Brain microvascular endothelial cell (primary cell): ENCODE measurements at regions not wholly inside any gene's neighbourhood (a gene's known extent, or its start where the extent isn't known, plus 50 kb on each side); places are given as distances from the start of the nearest gene placed in this dataset.
A peak's percentile ranks its signal among the peaks of the same experiment; 100 is the strongest.

Experiments
- DNase-seq: peaks from one replicate; pipeline ENCODE4 v3.0.0-alpha.2; 2020
- H3K27ac ChIP-seq: fragments of 250-450 bp; sonication (Bioruptor Pico); 2 replicates; pipeline ENCODE4 v1.5.1; 2020; ENCODE audit warnings: mild to moderate bottlenecking, moderate library complexity
- H3K27me3 ChIP-seq: fragments of 250-450 bp; sonication (Bioruptor Pico); replicated peaks from 2 replicates; pipeline ENCODE4 v1.5.1; 2020; ENCODE audit warnings: mild to moderate bottlenecking
- H3K36me3 ChIP-seq: fragments of 250-450 bp; sonication (Bioruptor Pico); replicated peaks from 2 replicates; pipeline ENCODE4 v1.5.1; 2020; ENCODE audit warnings: mild to moderate bottlenecking
- H3K4me3 ChIP-seq: 2 replicates; pipeline ENCODE4 v1.5.1; 2011; ENCODE audit warnings: low read depth, mild to moderate bottlenecking, control low read depth, low read length, moderate library complexity
- in situ Hi-C: cut with HindIII; loops from 2 replicates; pipeline ENCODE4 v1.10.0; 2017; ENCODE audit warnings: low sequenced_read_pairs, low pct_ligation_motif_present
- TF ChIP-seq, protein P1 (sequence below): IDR thresholded peaks from 2 replicates; pipeline ENCODE4 v1.5.1; 2011; ENCODE audit warnings: low read depth, mild to moderate bottlenecking, moderate library complexity, low read length, control low read depth, inconsistent platforms; ENCODE audit errors: missing control alignments

DNA sequence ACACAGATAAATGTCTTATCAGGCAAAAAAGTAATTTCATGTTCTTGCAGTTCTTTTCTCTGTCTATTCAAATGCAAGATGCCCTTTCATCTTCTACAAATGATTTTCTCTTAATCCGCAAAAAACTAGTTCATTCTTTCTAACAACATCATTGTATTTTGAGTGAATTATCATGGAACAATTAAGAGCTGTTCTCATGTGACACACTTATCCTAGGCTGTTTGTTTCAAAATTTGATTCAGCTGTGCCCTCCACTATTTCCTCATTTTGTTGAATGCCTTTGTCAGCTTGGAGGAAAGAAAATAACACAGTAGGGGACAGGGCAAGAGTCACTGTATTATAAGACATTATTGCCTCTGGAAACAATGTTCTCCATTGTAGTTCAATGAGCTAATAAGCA lies 396.9 kb downstream of the KCTD12 start:
- Histone ChIP-seq H3K27ac (no peak overlapping the region), H3K36me3 (no peaks in the 10 kb centered on the region), H3K4me3 (no peak overlapping the region), H3K27me3 (no peaks in the 10 kb centered on the region)
- in situ Hi-C loops: no loop called here
- no peak for DNase-seq
- TF ChIP-seq, protein P1, sequence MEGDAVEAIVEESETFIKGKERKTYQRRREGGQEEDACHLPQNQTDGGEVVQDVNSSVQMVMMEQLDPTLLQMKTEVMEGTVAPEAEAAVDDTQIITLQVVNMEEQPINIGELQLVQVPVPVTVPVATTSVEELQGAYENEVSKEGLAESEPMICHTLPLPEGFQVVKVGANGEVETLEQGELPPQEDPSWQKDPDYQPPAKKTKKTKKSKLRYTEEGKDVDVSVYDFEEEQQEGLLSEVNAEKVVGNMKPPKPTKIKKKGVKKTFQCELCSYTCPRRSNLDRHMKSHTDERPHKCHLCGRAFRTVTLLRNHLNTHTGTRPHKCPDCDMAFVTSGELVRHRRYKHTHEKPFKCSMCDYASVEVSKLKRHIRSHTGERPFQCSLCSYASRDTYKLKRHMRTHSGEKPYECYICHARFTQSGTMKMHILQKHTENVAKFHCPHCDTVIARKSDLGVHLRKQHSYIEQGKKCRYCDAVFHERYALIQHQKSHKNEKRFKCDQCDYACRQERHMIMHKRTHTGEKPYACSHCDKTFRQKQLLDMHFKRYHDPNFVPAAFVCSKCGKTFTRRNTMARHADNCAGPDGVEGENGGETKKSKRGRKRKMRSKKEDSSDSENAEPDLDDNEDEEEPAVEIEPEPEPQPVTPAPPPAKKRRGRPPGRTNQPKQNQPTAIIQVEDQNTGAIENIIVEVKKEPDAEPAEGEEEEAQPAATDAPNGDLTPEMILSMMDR: no peak

DNA sequence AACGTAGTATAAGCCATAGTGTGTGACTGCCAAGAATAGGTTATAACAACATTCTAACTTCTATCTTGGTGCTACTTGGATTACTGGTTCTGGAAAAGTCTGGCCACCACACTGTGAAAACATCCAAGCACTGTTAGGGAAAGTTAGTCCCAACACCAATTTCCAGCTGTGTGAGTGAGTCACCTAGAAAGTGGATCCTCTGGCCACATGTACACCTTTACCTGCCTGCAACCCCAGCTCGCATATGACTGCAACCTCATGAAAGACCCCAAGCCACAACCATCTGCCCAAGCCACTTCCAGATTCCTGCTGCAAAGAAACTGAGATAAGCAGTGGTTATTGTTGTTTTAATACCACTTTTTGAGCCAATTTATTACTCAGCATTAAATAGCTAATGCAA lies 404.5 kb downstream of the KCTD12 start:
- Histone ChIP-seq H3K4me3 (no peak overlapping the region), H3K27ac (no peak overlapping the region), H3K27me3 (no peaks in the 10 kb centered on the region), H3K36me3 (no peaks in the 10 kb centered on the region)
- TF ChIP-seq, protein P1: no peak
- in situ Hi-C loops: no loop called here
- peak; percentile 49 for DNase-seq

DNA sequence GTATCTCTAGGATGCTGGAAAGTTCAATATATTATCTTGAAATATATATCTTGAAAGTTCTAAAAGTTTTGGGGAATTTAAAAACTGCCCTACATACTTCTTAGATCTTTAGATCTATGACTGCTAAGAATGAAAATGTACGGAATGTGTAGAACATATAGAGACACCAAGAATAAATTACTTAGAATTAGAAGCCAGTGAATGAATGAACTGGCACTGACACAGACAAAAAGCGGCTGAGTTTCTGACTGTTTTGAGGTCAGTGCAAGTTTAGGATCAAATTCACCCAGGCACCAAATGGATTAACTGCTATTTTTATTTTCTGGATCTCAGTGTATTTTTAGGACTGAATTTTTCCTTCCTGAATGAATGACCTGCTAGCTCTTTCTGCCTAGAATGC lies 411.2 kb downstream of the KCTD12 start:
- no peak overlapping the region for H3K4me3 ChIP-seq
- in situ Hi-C loops: loop anchor here (25.0 kb wide), 1 partner anchor 588 kb away; no protein-coding TSS in a partner anchor
- no peak for DNase-seq
- no peak overlapping the region for H3K27ac ChIP-seq
- H3K36me3 ChIP-seq: no peaks in the 10 kb centered on the region
- H3K27me3 ChIP-seq: no peaks in the 10 kb centered on the region
- TF ChIP-seq, protein P1: no peak

DNA sequence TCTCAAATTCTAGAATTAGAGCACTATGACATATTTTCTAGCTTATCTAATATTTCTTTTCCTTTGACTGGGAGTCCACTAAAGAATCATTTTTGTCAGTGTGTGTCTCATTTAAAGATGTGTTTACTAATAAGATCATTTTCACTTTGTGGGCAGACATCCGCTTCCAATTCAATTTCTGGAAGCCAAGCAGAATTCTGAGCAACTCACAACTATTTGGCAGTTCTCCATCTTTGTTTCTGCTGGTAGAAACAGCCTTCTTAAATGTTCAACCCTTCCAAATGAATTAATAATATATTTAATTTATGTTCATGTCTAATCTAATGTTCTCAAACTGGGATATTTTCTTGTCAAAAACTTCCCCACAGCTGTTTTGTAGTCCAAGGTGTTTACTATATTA lies 411.8 kb downstream of the KCTD12 start:
- Histone ChIP-seq H3K4me3 (no peak overlapping the region), H3K36me3 (no peaks in the 10 kb centered on the region), H3K27me3 (no peaks in the 10 kb centered on the region), H3K27ac (no peak overlapping the region)
- no peak for DNase-seq
- in situ Hi-C loops: loop anchor here (25.0 kb wide), 1 partner anchor 587 kb away; no protein-coding TSS in a partner anchor
- TF ChIP-seq, protein P1: no peak

DNA sequence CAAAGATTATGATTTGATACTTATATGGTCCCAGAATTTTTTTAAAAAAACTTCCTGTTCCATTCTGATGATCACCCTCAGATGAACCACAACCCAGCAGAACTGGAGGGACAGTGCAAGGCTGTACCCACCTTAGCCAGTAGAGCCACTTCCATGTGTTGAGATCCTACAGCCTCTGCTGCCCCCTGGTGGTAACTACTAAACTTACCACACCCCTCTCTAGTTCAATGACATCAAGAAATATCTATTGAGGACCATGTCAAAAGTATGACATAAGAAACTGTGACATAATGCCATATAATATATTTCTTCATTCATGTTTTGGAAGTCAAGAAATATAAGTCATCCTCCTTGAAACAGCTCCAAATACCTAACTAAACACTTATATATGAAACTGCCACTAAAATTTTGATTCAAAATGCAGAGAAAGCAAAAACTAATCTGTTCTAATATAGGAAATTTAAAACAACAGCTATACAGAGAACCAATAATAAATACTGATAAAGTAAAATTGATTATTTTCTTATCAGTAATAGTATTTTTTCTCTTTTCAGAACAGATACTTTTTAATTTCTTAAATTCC lies 412.6 kb downstream of the KCTD12 start:
- Histone ChIP-seq H3K36me3 (no peaks in the 10 kb centered on the region), H3K27ac (no peak overlapping the region), H3K27me3 (no peaks in the 10 kb centered on the region), H3K4me3 (no peak overlapping the region)
- TF ChIP-seq, protein P1: peak; percentile 81
- in situ Hi-C loops: loop anchor here (25.0 kb wide), 1 partner anchor 586 kb away; no protein-coding TSS in a partner anchor
- peak; percentile 81 for DNase-seq

DNA sequence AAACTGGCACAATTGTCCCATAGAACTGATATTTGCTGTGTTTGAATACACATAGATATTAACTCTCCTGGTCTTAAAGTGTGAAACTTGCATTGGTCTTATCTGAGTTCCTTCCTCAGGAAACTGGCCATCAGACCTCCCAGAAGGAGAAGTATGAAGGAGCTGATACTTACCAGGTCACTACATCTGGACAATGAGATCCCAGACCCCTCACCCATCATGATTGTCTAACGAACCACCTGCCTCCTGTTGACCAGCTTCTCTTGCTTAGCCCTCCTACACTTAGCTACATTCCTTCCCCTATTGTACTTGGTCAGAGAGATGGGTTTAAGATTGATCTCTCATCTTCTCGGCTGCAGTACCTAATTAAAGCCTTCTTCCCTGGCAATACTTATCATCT lies 413.3 kb downstream of the KCTD12 start:
- DNase-seq: no peak
- TF ChIP-seq, protein P1: no peak
- Histone ChIP-seq H3K36me3 (no peaks in the 10 kb centered on the region), H3K27me3 (no peaks in the 10 kb centered on the region), H3K27ac (no peak overlapping the region), H3K4me3 (no peak overlapping the region)
- in situ Hi-C loops: loop anchor here (25.0 kb wide), 1 partner anchor 586 kb away; no protein-coding TSS in a partner anchor
